Caco-2 (cell line): ENCODE measurements at regions not wholly inside any gene's neighbourhood (a gene's known extent, or its start where the extent isn't known, plus 50 kb on each side); places are given as distances from the start of the nearest gene placed in this dataset.
"Not testable (repeated sequence)": the region's sequence is repeated elsewhere in the genome, so short reads cannot be mapped to it uniquely, and the experiment has no call there.

Experiments
- BruUV-seq: library from RNA; stranded (reverse); fragments of 400-500 nt; replicated peaks from 2 replicates; lab custom pipeline; 2021; lab: Mats Ljungman, UMichigan
- CTCF ChIA-PET: fragments of 300-600 bp; sonication (Branson Sonifier 250); formaldehyde crosslinking; loops from one replicate; lab custom pipeline; 2022; ENCODE audit warnings: antibody characterized with exemption; lab: Charles Lee
- POLR2A ChIA-PET: fragments of 300-600 bp; sonication (Branson Sonifier 250); formaldehyde crosslinking; loops from one replicate; lab custom pipeline; 2022; ENCODE audit warnings: antibody characterized with exemption; lab: Charles Lee
- DNase-seq, 2 experiments: peaks; one replicate each; pipeline versions ENCODE4 v3.0.0 to v3.0.0-alpha.2; 2020 to 2022
- H3K27me3 ChIP-seq: replicated peaks from 2 replicates; pipeline ENCODE4 v1.6.0; 2011; ENCODE audit warnings: low read length; ENCODE audit not compliant: control insufficient read depth, insufficient read depth
- H3K36me3 ChIP-seq: 2 replicates; pipeline ENCODE4 v1.5.1; 2011; ENCODE audit warnings: low read length; ENCODE audit not compliant: control insufficient read depth, insufficient read depth
- H3K4me1 ChIP-seq: fragments of 250-450 bp; sonication (Bioruptor Pico); 2 replicates; pipeline ENCODE4 v1.5.1; 2020; ENCODE audit warnings: mild to moderate bottlenecking
- H3K4me3 ChIP-seq: 2 replicates; pipeline ENCODE4 v1.5.1; 2011; ENCODE audit warnings: low read depth, mild to moderate bottlenecking, control low read depth, low read length
- H3K9me3 ChIP-seq: fragments of 250-450 bp; sonication (Bioruptor Pico); 2 replicates; pipeline ENCODE4 v1.5.1; 2020; ENCODE audit warnings: mild to moderate bottlenecking, moderate library complexity
- H3K27ac Mint-ChIP-seq: one replicate; pipeline ENCODE4 v1.8.0; 2022; ENCODE audit warnings: mixed read lengths; ENCODE audit not compliant: unreplicated experiment
- H3K27me3 Mint-ChIP-seq: one replicate; pipeline ENCODE4 v1.8.0; 2022; ENCODE audit warnings: mixed read lengths; ENCODE audit not compliant: insufficient read depth, unreplicated experiment
- H3K36me3 Mint-ChIP-seq: one replicate; pipeline ENCODE4 v1.8.0; 2022; ENCODE audit warnings: mild to moderate bottlenecking, mixed read lengths; ENCODE audit not compliant: insufficient read depth, unreplicated experiment
- H3K4me1 Mint-ChIP-seq: one replicate; pipeline ENCODE4 v1.8.0; 2022; ENCODE audit warnings: low read depth, mixed read lengths; ENCODE audit not compliant: unreplicated experiment
- H3K4me3 Mint-ChIP-seq: one replicate; pipeline ENCODE4 v1.8.0; 2022; ENCODE audit warnings: mild to moderate bottlenecking, moderate library complexity, mixed read lengths; ENCODE audit not compliant: unreplicated experiment
- H3K9me3 Mint-ChIP-seq: one replicate; pipeline ENCODE4 v1.8.0; 2022; ENCODE audit warnings: mixed read lengths; ENCODE audit not compliant: unreplicated experiment
- CTCF ChIP-seq, 2 experiments: fragments of 200-600 bp in 1 of 2; IDR thresholded peaks; 1 replicate in 1 of 2; 2 replicates in 1 of 2; pipeline versions ENCODE4 v1.5.1 to v1.8.0; 2011 to 2022; ENCODE audit warnings: antibody characterized with exemption in 1 of 2, control low read depth in 1 of 2, inconsistent platforms in 1 of 2, low read depth in 1 of 2, low read length in 1 of 2, mild to moderate bottlenecking in 1 of 2, moderate library complexity in 1 of 2; ENCODE audit not compliant: insufficient read depth in 1 of 2, severe bottlenecking in 1 of 2, unreplicated experiment in 1 of 2
- intact Hi-C: fragments of 100-400 bp; cut with micrococcal nuclease; formaldehyde crosslinking; loops from one replicate; pipeline ENCODE4 v1.10.0; 2022; ENCODE audit not compliant: unreplicated experiment

- TF ChIP-seq CTCF (IDR thresholded peaks at IDR 0.05; ENCODE audit: insufficient read depth in 1 of 2, low read depth in 1 of 2, low read length in 1 of 2, severe bottlenecking in 1 of 2, unreplicated experiment in 1 of 2): no peak
- H3K4me1 Mint-ChIP-seq: peaks cover 14% of the 10 kb centered on the region
- Histone ChIP-seq H3K27me3 (no peaks in the 10 kb centered on the region), H3K4me1 (peaks cover 13% of the 10 kb centered on the region; the same call in 1 of the 2 replicates), H3K4me3 (no peak overlapping the region), H3K36me3 (no peaks in the 10 kb centered on the region), H3K9me3 (no peaks in the 10 kb centered on the region)
- no TSS peak for BruUV-seq
- H3K4me3 Mint-ChIP-seq: no peak overlapping the region
- H3K9me3 Mint-ChIP-seq: peaks cover 8% of the 10 kb centered on the region
- intact Hi-C loops: no loop called here
- H3K27ac Mint-ChIP-seq: no peak overlapping the region
- no peaks in the 10 kb centered on the region for H3K27me3 Mint-ChIP-seq
- no peak for DNase-seq
- CTCF ChIA-PET: no interaction called here
- H3K36me3 Mint-ChIP-seq: peaks cover 6% of the 10 kb centered on the region
- POLR2A ChIA-PET: no interaction called here
These were observed 95.6 kb upstream of the FGGY start for GRCh38 chr1:59201341-59201740.

- Histone ChIP-seq H3K4me3 (no peak overlapping the region), H3K4me1 (peaks cover 13% of the 10 kb centered on the region; the same call in 1 of the 2 replicates), H3K36me3 (no peaks in the 10 kb centered on the region), H3K27me3 (no peaks in the 10 kb centered on the region), H3K9me3 (no peaks in the 10 kb centered on the region)
- POLR2A ChIA-PET: no interaction called here
- CTCF ChIA-PET: no interaction called here
- no peak for DNase-seq
- peaks cover 14% of the 10 kb centered on the region for H3K4me1 Mint-ChIP-seq
- peaks cover 11% of the 10 kb centered on the region for H3K9me3 Mint-ChIP-seq
- intact Hi-C loops: no loop called here
- no peak overlapping the region for H3K27ac Mint-ChIP-seq
- H3K4me3 Mint-ChIP-seq: no peak overlapping the region
- TF ChIP-seq CTCF (IDR thresholded peaks at IDR 0.05; ENCODE audit: insufficient read depth in 1 of 2, low read depth in 1 of 2, low read length in 1 of 2, severe bottlenecking in 1 of 2, unreplicated experiment in 1 of 2): no peak
- BruUV-seq: no TSS peak
- H3K27me3 Mint-ChIP-seq: no peaks in the 10 kb centered on the region
- peaks cover 6% of the 10 kb centered on the region for H3K36me3 Mint-ChIP-seq
These were observed 94.4 kb upstream of the FGGY start for GRCh38 chr1:59202455-59202854.

GRCh38 chr1:59204001-59204400 is 92.9 kb upstream of the FGGY start:
- no peaks in the 10 kb centered on the region for H3K27me3 ChIP-seq
- no peaks in the 10 kb centered on the region for H3K27me3 Mint-ChIP-seq
- BruUV-seq: no TSS peak
- peaks cover 12% of the 10 kb centered on the region; the same call in 1 of the 2 replicates for H3K4me1 ChIP-seq
- H3K9me3 ChIP-seq: no peaks in the 10 kb centered on the region
- peaks cover 12% of the 10 kb centered on the region for H3K4me1 Mint-ChIP-seq
- H3K27ac Mint-ChIP-seq: no peak overlapping the region
- no peak for TF ChIP-seq CTCF (IDR thresholded peaks at IDR 0.05; ENCODE audit: insufficient read depth in 1 of 2, low read depth in 1 of 2, low read length in 1 of 2, severe bottlenecking in 1 of 2, unreplicated experiment in 1 of 2)
- CTCF ChIA-PET: no interaction called here
- H3K4me3 Mint-ChIP-seq: no peak overlapping the region
- H3K9me3 Mint-ChIP-seq: peaks cover 18% of the 10 kb centered on the region
- no peaks in the 10 kb centered on the region for H3K36me3 ChIP-seq
- no peak overlapping the region for H3K4me3 ChIP-seq
- intact Hi-C loops: no loop called here
- peaks cover 4% of the 10 kb centered on the region for H3K36me3 Mint-ChIP-seq
- no peak for DNase-seq
- POLR2A ChIA-PET: no interaction called here

GRCh38 chr1:59206616-59207015 is 90.3 kb upstream of the FGGY start:
- POLR2A ChIA-PET, H3K36me3 Mint-ChIP-seq, CTCF ChIA-PET, H3K4me1 ChIP-seq, H3K36me3 ChIP-seq, intact Hi-C loops, H3K4me3 Mint-ChIP-seq, H3K27me3 ChIP-seq, H3K4me3 ChIP-seq, H3K27me3 Mint-ChIP-seq, H3K9me3 ChIP-seq, BruUV-seq, H3K27ac Mint-ChIP-seq, H3K4me1 Mint-ChIP-seq, DNase-seq: not testable (repeated sequence)
- H3K9me3 Mint-ChIP-seq: peaks cover 18% of the 10 kb centered on the region

- intact Hi-C loops, POLR2A ChIA-PET, H3K4me3 ChIP-seq, BruUV-seq, H3K9me3 ChIP-seq, H3K27me3 ChIP-seq, H3K27me3 Mint-ChIP-seq, H3K4me1 Mint-ChIP-seq, DNase-seq, H3K4me1 ChIP-seq, H3K27ac Mint-ChIP-seq, CTCF ChIA-PET, H3K4me3 Mint-ChIP-seq, H3K36me3 ChIP-seq, H3K36me3 Mint-ChIP-seq: not testable (repeated sequence)
- peaks cover 18% of the 10 kb centered on the region for H3K9me3 Mint-ChIP-seq
These were observed 86.5 kb upstream of the FGGY start for GRCh38 chr1:59210430-59210829.
